ENCODE measurements at regions not wholly inside any gene's neighbourhood (a gene's known extent, or its start where the extent isn't known, plus 50 kb on each side); places are given as distances from the start of the nearest gene placed in this dataset.

- no peaks in the 10 kb centered on the region for H3K36me3 Mint-ChIP-seq
- H3K27me3 Mint-ChIP-seq (ENCODE audit: low read depth): no peaks in the 10 kb centered on the region
- H3K9me3 Mint-ChIP-seq: no peaks in the 10 kb centered on the region
- H3K4me1 Mint-ChIP-seq: no peaks in the 10 kb centered on the region; the same call in 1 of the 2 replicates
- ATAC-seq (no peak), DNase-seq (ENCODE audit: low spot score) (no peak)
- POLR2A ChIA-PET: no interaction called here
- no peak overlapping the region for H3K4me3 Mint-ChIP-seq
- TF ChIP-seq ELF4 (CRISPR knock-in tag; IDR thresholded peaks at IDR 0.05; ENCODE audit: low read depth) (no peak), FOXK1 (CRISPR knock-in tag; IDR thresholded peaks at IDR 0.05) (no peak), JUN (CRISPR knock-in tag; IDR thresholded peaks at IDR 0.05) (no peak), SOX15 (CRISPR knock-in tag; IDR thresholded peaks at IDR 0.05) (no peak), OVOL2 (CRISPR knock-in tag; IDR thresholded peaks at IDR 0.05; ENCODE audit: borderline replicate concordance) (no peak), TEAD4 (CRISPR knock-in tag; IDR thresholded peaks at IDR 0.05) (no peak), RORB (CRISPR knock-in tag; IDR thresholded peaks at IDR 0.05) (no peak)
- no peak overlapping the region for H3K27ac Mint-ChIP-seq
- CTCF ChIA-PET: no interaction called here
Measured at GRCh38 chr1:99570486-99571089, 75.3 kb upstream of the PALMD start.

GRCh38 chr1:99571092-99571734, 74.7 kb upstream of the PALMD start:
- no peaks in the 10 kb centered on the region; the same call in 1 of the 2 replicates for H3K4me1 Mint-ChIP-seq

More at GRCh38 chr1:99571092-99571734, 74.7 kb upstream of the PALMD start:
- ATAC-seq (no peak), DNase-seq (ENCODE audit: low spot score) (no peak)
- no peak overlapping the region for H3K4me3 Mint-ChIP-seq
- H3K9me3 Mint-ChIP-seq: no peaks in the 10 kb centered on the region
- H3K36me3 Mint-ChIP-seq: no peaks in the 10 kb centered on the region
- CTCF ChIA-PET: no interaction called here
- POLR2A ChIA-PET: no interaction called here
- no peaks in the 10 kb centered on the region for H3K27me3 Mint-ChIP-seq (ENCODE audit: low read depth)
- TF ChIP-seq ZNF138 (CRISPR knock-in tag; conservative IDR thresholded peaks at IDR 0.05) (no peak), FOXP1 (CRISPR knock-in tag; IDR thresholded peaks at IDR 0.05; ENCODE audit: borderline replicate concordance) (no peak), ZMAT4 (CRISPR knock-in tag; IDR thresholded peaks at IDR 0.05) (no peak), USF1 (CRISPR knock-in tag; IDR thresholded peaks at IDR 0.05) (no peak), ATF2 (CRISPR knock-in tag; IDR thresholded peaks at IDR 0.05; ENCODE audit: borderline replicate concordance, low read depth) (no peak), TEAD1 (CRISPR knock-in tag; IDR thresholded peaks at IDR 0.05) (no peak), ZNF396 (CRISPR knock-in tag; IDR thresholded peaks at IDR 0.05; ENCODE audit: borderline replicate concordance) (no peak), E2F1 (CRISPR knock-in tag; IDR thresholded peaks at IDR 0.05) (no peak)
- TF ChIP-seq, protein P1, sequence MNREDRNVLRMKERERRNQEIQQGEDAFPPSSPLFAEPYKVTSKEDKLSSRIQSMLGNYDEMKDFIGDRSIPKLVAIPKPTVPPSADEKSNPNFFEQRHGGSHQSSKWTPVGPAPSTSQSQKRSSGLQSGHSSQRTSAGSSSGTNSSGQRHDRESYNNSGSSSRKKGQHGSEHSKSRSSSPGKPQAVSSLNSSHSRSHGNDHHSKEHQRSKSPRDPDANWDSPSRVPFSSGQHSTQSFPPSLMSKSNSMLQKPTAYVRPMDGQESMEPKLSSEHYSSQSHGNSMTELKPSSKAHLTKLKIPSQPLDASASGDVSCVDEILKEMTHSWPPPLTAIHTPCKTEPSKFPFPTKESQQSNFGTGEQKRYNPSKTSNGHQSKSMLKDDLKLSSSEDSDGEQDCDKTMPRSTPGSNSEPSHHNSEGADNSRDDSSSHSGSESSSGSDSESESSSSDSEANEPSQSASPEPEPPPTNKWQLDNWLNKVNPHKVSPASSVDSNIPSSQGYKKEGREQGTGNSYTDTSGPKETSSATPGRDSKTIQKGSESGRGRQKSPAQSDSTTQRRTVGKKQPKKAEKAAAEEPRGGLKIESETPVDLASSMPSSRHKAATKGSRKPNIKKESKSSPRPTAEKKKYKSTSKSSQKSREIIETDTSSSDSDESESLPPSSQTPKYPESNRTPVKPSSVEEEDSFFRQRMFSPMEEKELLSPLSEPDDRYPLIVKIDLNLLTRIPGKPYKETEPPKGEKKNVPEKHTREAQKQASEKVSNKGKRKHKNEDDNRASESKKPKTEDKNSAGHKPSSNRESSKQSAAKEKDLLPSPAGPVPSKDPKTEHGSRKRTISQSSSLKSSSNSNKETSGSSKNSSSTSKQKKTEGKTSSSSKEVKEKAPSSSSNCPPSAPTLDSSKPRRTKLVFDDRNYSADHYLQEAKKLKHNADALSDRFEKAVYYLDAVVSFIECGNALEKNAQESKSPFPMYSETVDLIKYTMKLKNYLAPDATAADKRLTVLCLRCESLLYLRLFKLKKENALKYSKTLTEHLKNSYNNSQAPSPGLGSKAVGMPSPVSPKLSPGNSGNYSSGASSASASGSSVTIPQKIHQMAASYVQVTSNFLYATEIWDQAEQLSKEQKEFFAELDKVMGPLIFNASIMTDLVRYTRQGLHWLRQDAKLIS (CRISPR knock-in tag; IDR thresholded peaks at IDR 0.05; ENCODE audit: borderline replicate concordance): no peak
- TF ChIP-seq, protein P2, sequence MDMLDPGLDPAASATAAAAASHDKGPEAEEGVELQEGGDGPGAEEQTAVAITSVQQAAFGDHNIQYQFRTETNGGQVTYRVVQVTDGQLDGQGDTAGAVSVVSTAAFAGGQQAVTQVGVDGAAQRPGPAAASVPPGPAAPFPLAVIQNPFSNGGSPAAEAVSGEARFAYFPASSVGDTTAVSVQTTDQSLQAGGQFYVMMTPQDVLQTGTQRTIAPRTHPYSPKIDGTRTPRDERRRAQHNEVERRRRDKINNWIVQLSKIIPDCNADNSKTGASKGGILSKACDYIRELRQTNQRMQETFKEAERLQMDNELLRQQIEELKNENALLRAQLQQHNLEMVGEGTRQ (CRISPR knock-in tag; IDR thresholded peaks at IDR 0.05): no peak
- TF ChIP-seq, protein P3, sequence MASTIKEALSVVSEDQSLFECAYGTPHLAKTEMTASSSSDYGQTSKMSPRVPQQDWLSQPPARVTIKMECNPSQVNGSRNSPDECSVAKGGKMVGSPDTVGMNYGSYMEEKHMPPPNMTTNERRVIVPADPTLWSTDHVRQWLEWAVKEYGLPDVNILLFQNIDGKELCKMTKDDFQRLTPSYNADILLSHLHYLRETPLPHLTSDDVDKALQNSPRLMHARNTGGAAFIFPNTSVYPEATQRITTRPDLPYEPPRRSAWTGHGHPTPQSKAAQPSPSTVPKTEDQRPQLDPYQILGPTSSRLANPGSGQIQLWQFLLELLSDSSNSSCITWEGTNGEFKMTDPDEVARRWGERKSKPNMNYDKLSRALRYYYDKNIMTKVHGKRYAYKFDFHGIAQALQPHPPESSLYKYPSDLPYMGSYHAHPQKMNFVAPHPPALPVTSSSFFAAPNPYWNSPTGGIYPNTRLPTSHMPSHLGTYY (CRISPR knock-in tag; IDR thresholded peaks at IDR 0.05): no peak
- TF ChIP-seq, protein P4, sequence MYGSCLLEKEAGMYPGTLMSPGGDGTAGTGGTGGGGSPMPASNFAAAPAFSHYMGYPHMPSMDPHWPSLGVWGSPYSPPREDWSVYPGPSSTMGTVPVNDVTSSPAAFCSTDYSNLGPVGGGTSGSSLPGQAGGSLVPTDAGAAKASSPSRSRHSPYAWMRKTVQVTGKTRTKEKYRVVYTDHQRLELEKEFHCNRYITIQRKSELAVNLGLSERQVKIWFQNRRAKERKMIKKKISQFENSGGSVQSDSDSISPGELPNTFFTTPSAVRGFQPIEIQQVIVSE (CRISPR knock-in tag; IDR thresholded peaks at IDR 0.05; ENCODE audit: borderline replicate concordance): no peak
- TF ChIP-seq, protein P5, sequence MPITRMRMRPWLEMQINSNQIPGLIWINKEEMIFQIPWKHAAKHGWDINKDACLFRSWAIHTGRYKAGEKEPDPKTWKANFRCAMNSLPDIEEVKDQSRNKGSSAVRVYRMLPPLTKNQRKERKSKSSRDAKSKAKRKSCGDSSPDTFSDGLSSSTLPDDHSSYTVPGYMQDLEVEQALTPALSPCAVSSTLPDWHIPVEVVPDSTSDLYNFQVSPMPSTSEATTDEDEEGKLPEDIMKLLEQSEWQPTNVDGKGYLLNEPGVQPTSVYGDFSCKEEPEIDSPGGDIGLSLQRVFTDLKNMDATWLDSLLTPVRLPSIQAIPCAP (CRISPR knock-in tag; IDR thresholded peaks at IDR 0.05): no peak
- H3K27ac Mint-ChIP-seq: no peak overlapping the region

Measured in WTC11 (cell line).